ENCODE measurements at regions not wholly inside any gene's neighbourhood (a gene's known extent, or its start where the extent isn't known, plus 50 kb on each side); places are given as distances from the start of the nearest gene placed in this dataset.

GRCh38 chr10:3494838-3495230 lies 290.2 kb downstream of the KLF6 start:
- no CpG with 5 or more reads among the region's 11 CpGs for WGBS (ENCODE audit: extremely low coverage, insufficient coverage, low lambda C conversion rate)
- H2BK15ac ChIP-seq (replicated peaks; ENCODE audit: low read depth), result no peak overlapping the region
- H3K4me1 ChIP-seq (ENCODE audit: control insufficient read depth, low read depth, low read length), result peaks cover 7% of the 10 kb centered on the region
- H3K79me1 ChIP-seq (ENCODE audit: low read length), result no peaks in the 10 kb centered on the region
- H3K9ac ChIP-seq (ENCODE audit: low read length), result no peak overlapping the region
- no peaks in the 10 kb centered on the region for H3K79me2 ChIP-seq (ENCODE audit: control insufficient read depth, insufficient read depth, low read length)
- H4K8ac ChIP-seq (ENCODE audit: low read depth, low read length), result no peak overlapping the region
- H3K23ac ChIP-seq (ENCODE audit: low read length), result no peak overlapping the region
- no peak for DNase-seq
- no peaks in the 10 kb centered on the region for H3K27me3 ChIP-seq (ENCODE audit: insufficient read depth, low read length, poor library complexity)
- H3K36me3 ChIP-seq (ENCODE audit: control insufficient read depth, insufficient read depth, low read length), result no peaks in the 10 kb centered on the region
- H3K56ac ChIP-seq (ENCODE audit: low read length), result no peak overlapping the region
- no peak overlapping the region for H2BK120ac ChIP-seq (ENCODE audit: low read depth, low read length)
- H3K4me2 ChIP-seq (ENCODE audit: low read length), result no peak overlapping the region
- no peak overlapping the region for H3K27ac ChIP-seq (ENCODE audit: low read depth, low read length)
- H2BK5ac ChIP-seq (ENCODE audit: low read length), result no peak overlapping the region
- H4K5ac ChIP-seq (ENCODE audit: low read length), result no peak overlapping the region
- H3K4me3 ChIP-seq (ENCODE audit: low read length), result no peak overlapping the region
- no peak overlapping the region for H3K18ac ChIP-seq (ENCODE audit: low read length)
- no peak overlapping the region for H3K4ac ChIP-seq (ENCODE audit: low read depth, low read length)
- H2AK5ac ChIP-seq (ENCODE audit: low read length), result peak overlapping the region; percentile 63

GRCh38 chr10:3494131-3494837 lies 290.7 kb downstream of the KLF6 start:
- WGBS (ENCODE audit: extremely low coverage, insufficient coverage, low lambda C conversion rate), result no CpG with 5 or more reads among the region's 22 CpGs
- DNase-seq, result peak; percentile 22
- H3K9ac ChIP-seq (ENCODE audit: low read length), result no peak overlapping the region

GRCh38 chr10:3493621-3494020 lies 291.4 kb downstream of the KLF6 start:
- DNase-seq, result no peak

More at GRCh38 chr10:3494131-3494837, 290.7 kb downstream of the KLF6 start:
- Histone ChIP-seq H2AK5ac (ENCODE audit: low read length) (no peak overlapping the region), H3K4ac (ENCODE audit: low read depth, low read length) (no peak overlapping the region), H2BK120ac (ENCODE audit: low read depth, low read length) (no peak overlapping the region), H3K4me1 (ENCODE audit: control insufficient read depth, low read depth, low read length) (peaks cover 7% of the 10 kb centered on the region), H3K79me2 (ENCODE audit: control insufficient read depth, insufficient read depth, low read length) (no peaks in the 10 kb centered on the region), H3K23ac (ENCODE audit: low read length) (no peak overlapping the region), H4K8ac (ENCODE audit: low read depth, low read length) (no peak overlapping the region), H3K79me1 (ENCODE audit: low read length) (no peaks in the 10 kb centered on the region), H3K27ac (ENCODE audit: low read depth, low read length) (no peak overlapping the region), H3K18ac (ENCODE audit: low read length) (no peak overlapping the region), H3K4me2 (ENCODE audit: low read length) (no peak overlapping the region), H3K4me3 (ENCODE audit: low read length) (no peak overlapping the region), H4K5ac (ENCODE audit: low read length) (no peak overlapping the region), H3K36me3 (ENCODE audit: control insufficient read depth, insufficient read depth, low read length) (no peaks in the 10 kb centered on the region), H2BK5ac (ENCODE audit: low read length) (no peak overlapping the region), H3K56ac (ENCODE audit: low read length) (no peak overlapping the region), H2BK15ac (replicated peaks; ENCODE audit: low read depth) (no peak overlapping the region), H3K27me3 (ENCODE audit: insufficient read depth, low read length, poor library complexity) (no peaks in the 10 kb centered on the region)

GRCh38 chr10:3491571-3491970 lies 293.4 kb downstream of the KLF6 start:
- no peak overlapping the region for H3K23ac ChIP-seq (ENCODE audit: low read length)
- no peak overlapping the region for H2BK15ac ChIP-seq (replicated peaks; ENCODE audit: low read depth)
- no peaks in the 10 kb centered on the region for H3K27me3 ChIP-seq (ENCODE audit: insufficient read depth, low read length, poor library complexity)
- H4K5ac ChIP-seq (ENCODE audit: low read length), result no peak overlapping the region
- no peak overlapping the region for H2BK120ac ChIP-seq (ENCODE audit: low read depth, low read length)
- H2AK5ac ChIP-seq (ENCODE audit: low read length), result no peak overlapping the region
- no peak overlapping the region for H4K8ac ChIP-seq (ENCODE audit: low read depth, low read length)
- no peaks in the 10 kb centered on the region for H3K79me1 ChIP-seq (ENCODE audit: low read length)
- no peak overlapping the region for H3K9ac ChIP-seq (ENCODE audit: low read length)
- peaks cover 6% of the 10 kb centered on the region for H3K4me1 ChIP-seq (ENCODE audit: control insufficient read depth, low read depth, low read length)
- no peak overlapping the region for H3K18ac ChIP-seq (ENCODE audit: low read length)
- WGBS (ENCODE audit: extremely low coverage, insufficient coverage, low lambda C conversion rate), result no CpG with 5 or more reads among the region's 4 CpGs
- H3K56ac ChIP-seq (ENCODE audit: low read length), result no peak overlapping the region
- H3K79me2 ChIP-seq (ENCODE audit: control insufficient read depth, insufficient read depth, low read length), result no peaks in the 10 kb centered on the region
- no peak overlapping the region for H3K27ac ChIP-seq (ENCODE audit: low read depth, low read length)
- no peak for DNase-seq
- no peaks in the 10 kb centered on the region for H3K36me3 ChIP-seq (ENCODE audit: control insufficient read depth, insufficient read depth, low read length)
- H3K4me3 ChIP-seq (ENCODE audit: low read length), result no peak overlapping the region
- H2BK5ac ChIP-seq (ENCODE audit: low read length), result no peak overlapping the region
- H3K4me2 ChIP-seq (ENCODE audit: low read length), result no peak overlapping the region
- H3K4ac ChIP-seq (ENCODE audit: low read depth, low read length), result no peak overlapping the region

More at GRCh38 chr10:3493621-3494020, 291.4 kb downstream of the KLF6 start:
- no peak overlapping the region for H3K27ac ChIP-seq (ENCODE audit: low read depth, low read length)
- no peak overlapping the region for H3K4ac ChIP-seq (ENCODE audit: low read depth, low read length)
- no peak overlapping the region for H3K4me3 ChIP-seq (ENCODE audit: low read length)
- no peak overlapping the region for H4K5ac ChIP-seq (ENCODE audit: low read length)
- H3K23ac ChIP-seq (ENCODE audit: low read length), result no peak overlapping the region
- no peak overlapping the region for H2BK15ac ChIP-seq (replicated peaks; ENCODE audit: low read depth)
- H2BK5ac ChIP-seq (ENCODE audit: low read length), result no peak overlapping the region
- H3K79me1 ChIP-seq (ENCODE audit: low read length), result no peaks in the 10 kb centered on the region
- no peak overlapping the region for H3K18ac ChIP-seq (ENCODE audit: low read length)
- H3K79me2 ChIP-seq (ENCODE audit: control insufficient read depth, insufficient read depth, low read length), result no peaks in the 10 kb centered on the region
- H3K4me2 ChIP-seq (ENCODE audit: low read length), result no peak overlapping the region
- no peak overlapping the region for H3K56ac ChIP-seq (ENCODE audit: low read length)
- no peak overlapping the region for H2AK5ac ChIP-seq (ENCODE audit: low read length)
- H4K8ac ChIP-seq (ENCODE audit: low read depth, low read length), result no peak overlapping the region
- no peak overlapping the region for H3K9ac ChIP-seq (ENCODE audit: low read length)
- no peak overlapping the region for H2BK120ac ChIP-seq (ENCODE audit: low read depth, low read length)
- no peaks in the 10 kb centered on the region for H3K27me3 ChIP-seq (ENCODE audit: insufficient read depth, low read length, poor library complexity)
- peaks cover 7% of the 10 kb centered on the region for H3K4me1 ChIP-seq (ENCODE audit: control insufficient read depth, low read depth, low read length)
- H3K36me3 ChIP-seq (ENCODE audit: control insufficient read depth, insufficient read depth, low read length), result no peaks in the 10 kb centered on the region
- WGBS (ENCODE audit: extremely low coverage, insufficient coverage, low lambda C conversion rate), result no CpG with 5 or more reads among the region's 1 CpG

GRCh38 chr10:3487228-3487627 lies 297.8 kb downstream of the KLF6 start:
- Histone ChIP-seq H2BK120ac (ENCODE audit: low read depth, low read length) (no peak overlapping the region), H2BK15ac (replicated peaks; ENCODE audit: low read depth) (no peak overlapping the region), H2BK5ac (ENCODE audit: low read length) (no peak overlapping the region), H3K27ac (ENCODE audit: low read depth, low read length) (no peak overlapping the region), H4K5ac (ENCODE audit: low read length) (no peak overlapping the region), H3K23ac (ENCODE audit: low read length) (no peak overlapping the region), H3K18ac (ENCODE audit: low read length) (no peak overlapping the region), H3K56ac (ENCODE audit: low read length) (no peak overlapping the region), H3K4ac (ENCODE audit: low read depth, low read length) (no peak overlapping the region), H3K9ac (ENCODE audit: low read length) (no peak overlapping the region), H3K79me1 (ENCODE audit: low read length) (no peaks in the 10 kb centered on the region), H4K8ac (ENCODE audit: low read depth, low read length) (no peak overlapping the region), H3K4me2 (ENCODE audit: low read length) (no peak overlapping the region), H3K27me3 (ENCODE audit: insufficient read depth, low read length, poor library complexity) (no peaks in the 10 kb centered on the region), H3K36me3 (ENCODE audit: control insufficient read depth, insufficient read depth, low read length) (no peaks in the 10 kb centered on the region), H3K4me1 (ENCODE audit: control insufficient read depth, low read depth, low read length) (no peaks in the 10 kb centered on the region), H3K79me2 (ENCODE audit: control insufficient read depth, insufficient read depth, low read length) (no peaks in the 10 kb centered on the region), H3K4me3 (ENCODE audit: low read length) (no peak overlapping the region), H2AK5ac (ENCODE audit: low read length) (no peak overlapping the region)
- no CpG with 5 or more reads among the region's 4 CpGs for WGBS (ENCODE audit: extremely low coverage, insufficient coverage, low lambda C conversion rate)
- peak; percentile 47 for DNase-seq

All from mesendoderm (in vitro differentiated cells).